CD14-positive monocyte (primary cell): ENCODE measurements at regions not wholly inside any gene's neighbourhood (a gene's known extent, or its start where the extent isn't known, plus 50 kb on each side); places are given as distances from the start of the nearest gene placed in this dataset.

Experiments
- DNase-seq, 3 donors: peaks; one replicate each; pipeline ENCODE4 v3.0.0-alpha.2; 2011 to 2022
- H2AFZ ChIP-seq: 2 replicates; pipeline ENCODE4 v1.6.0; 2012; ENCODE audit warnings: mild to moderate bottlenecking, low read depth, low read length, inconsistent platforms; ENCODE audit not compliant: insufficient read depth, poor library complexity, severe bottlenecking
- H3K27ac ChIP-seq, 2 donors: 1 replicate in 1 of 2; 2 replicates in 1 of 2; pipeline ENCODE4 v1.5.1; 2012 to 2013; ENCODE audit warnings: low read length in 2 of 2, control low read depth in 1 of 2, inconsistent platforms in 1 of 2, low read depth in 1 of 2, mild to moderate bottlenecking in 1 of 2
- H3K27me3 ChIP-seq, 2 donors: one replicate each; pipeline versions ENCODE4 v1.6.0 to v1.6.1; 2011 to 2013; ENCODE audit warnings: low read length in 2 of 2; ENCODE audit not compliant: control insufficient read depth in 2 of 2, insufficient read depth in 2 of 2
- H3K36me3 ChIP-seq, 2 donors: replicated peaks in 1 of 2; 1 replicate in 1 of 2; 2 replicates in 1 of 2; pipeline versions ENCODE4 v1.5.1 to v1.6.1; 2012 to 2013; ENCODE audit warnings: low read length in 2 of 2, control low read depth in 1 of 2, inconsistent platforms in 1 of 2, mild to moderate bottlenecking in 1 of 2; ENCODE audit not compliant: insufficient read depth in 2 of 2, control insufficient read depth in 1 of 2
- H3K4me1 ChIP-seq, 2 donors: 1 replicate in 1 of 2; 2 replicates in 1 of 2; pipeline versions ENCODE4 v1.5.1 to v1.6.1; 2012 to 2013; ENCODE audit warnings: low read length in 2 of 2, control low read depth in 1 of 2, inconsistent platforms in 1 of 2, mild to moderate bottlenecking in 1 of 2, moderate library complexity in 1 of 2; ENCODE audit not compliant: insufficient read depth in 2 of 2, control insufficient read depth in 1 of 2
- H3K4me2 ChIP-seq: replicated peaks from 2 replicates; pipeline ENCODE3; 2012; ENCODE audit warnings: low read length, moderate library complexity, mild to moderate bottlenecking; ENCODE audit not compliant: poor library complexity, severe bottlenecking; ENCODE audit errors: extremely low read depth
- H3K4me3 ChIP-seq, 3 experiments: fragments of 200-600 bp in 1 of 3; sonication (generic) in 1 of 3; replicated peaks in 1 of 3; 1 replicate in 2 of 3; 2 replicates in 1 of 3; pipeline ENCODE4 v1.5.1; 2011 to 2013; ENCODE audit warnings: low read length in 3 of 3, mild to moderate bottlenecking in 3 of 3, control low read depth in 2 of 3, low read depth in 2 of 3, inconsistent platforms in 1 of 3, moderate library complexity in 1 of 3
- H3K79me2 ChIP-seq: 2 replicates; pipeline ENCODE4 v1.6.0; 2012; ENCODE audit warnings: mild to moderate bottlenecking, control low read depth, inconsistent platforms, low read length, moderate library complexity; ENCODE audit not compliant: insufficient read depth
- H3K9ac ChIP-seq: 2 replicates; pipeline ENCODE4 v1.6.0; 2017; ENCODE audit warnings: low read length, mild to moderate bottlenecking; ENCODE audit not compliant: insufficient read depth, poor library complexity, severe bottlenecking
- H3K9me3 ChIP-seq, 2 donors: replicated peaks in 1 of 2; 1 replicate in 1 of 2; 2 replicates in 1 of 2; pipeline versions ENCODE4 v1.5.1 to v1.6.1; 2012 to 2013; ENCODE audit warnings: low read length in 2 of 2, control low read depth in 1 of 2; ENCODE audit not compliant: control insufficient read depth in 1 of 2, insufficient read depth in 1 of 2
- H4K20me1 ChIP-seq: 2 replicates; pipeline ENCODE4 v1.6.0; 2012; ENCODE audit warnings: mild to moderate bottlenecking, low read length, control low read depth, moderate library complexity; ENCODE audit not compliant: insufficient read depth
- H3K27ac Mint-ChIP-seq, 7 donors: one replicate each; pipeline ENCODE4 v1.8.0; 2020; ENCODE audit warnings: mild to moderate bottlenecking in 7 of 7, mixed read lengths in 7 of 7, moderate library complexity in 6 of 7, inconsistent platforms in 2 of 7
- H3K27me3 Mint-ChIP-seq, 3 donors: one replicate each; pipeline ENCODE4 v1.8.0; 2021 to 2022; ENCODE audit warnings: low read depth in 3 of 3, mild to moderate bottlenecking in 3 of 3, mixed read lengths in 3 of 3, moderate library complexity in 3 of 3, inconsistent platforms in 1 of 3
- H3K36me3 Mint-ChIP-seq, 2 donors: one replicate each; pipeline ENCODE4 v1.8.0; 2020; ENCODE audit warnings: mixed read lengths in 2 of 2, inconsistent platforms in 1 of 2, mild to moderate bottlenecking in 1 of 2
- H3K4me1 Mint-ChIP-seq: one replicate; pipeline ENCODE4 v1.8.0; 2020; ENCODE audit warnings: mild to moderate bottlenecking, mixed read lengths
- H3K4me3 Mint-ChIP-seq, 2 donors: one replicate each; pipeline ENCODE4 v1.8.0; 2020; ENCODE audit warnings: mild to moderate bottlenecking in 2 of 2, mixed read lengths in 2 of 2, moderate library complexity in 1 of 2
- H3K9me3 Mint-ChIP-seq, 7 donors: one replicate each; pipeline ENCODE4 v1.8.0; 2020 to 2022; ENCODE audit warnings: mixed read lengths in 7 of 7, mild to moderate bottlenecking in 6 of 7, moderate library complexity in 6 of 7, inconsistent platforms in 2 of 7
- CTCF ChIP-seq: fragments of 200-600 bp; IDR thresholded peaks from one replicate; pipeline ENCODE4 v1.8.0; 2022; ENCODE audit warnings: antibody characterized with exemption, mild to moderate bottlenecking
- WGBS: methylation state at CpG from one replicate; pipeline ENCODE4 v1.1.5; 2013; ENCODE audit warnings: missing lambda C conversion rate; ENCODE audit not compliant: insufficient coverage; 5-methylcytosine and 5-hydroxymethylcytosine counted together
- intact Hi-C, 2 donors: fragments of 100-400 bp; cut with micrococcal nuclease; formaldehyde crosslinking; loops; one replicate each; pipeline versions ENCODE4 v1.15.0 to v1.15.1; 2023

- no peak overlapping the region for H3K9ac ChIP-seq
- H3K4me2 ChIP-seq = no peak overlapping the region
- no peaks in the 10 kb centered on the region for H4K20me1 ChIP-seq
- H3K36me3 ChIP-seq = no peaks in the 10 kb centered on the region
- H3K79me2 ChIP-seq = no peaks in the 10 kb centered on the region
- H3K4me3 ChIP-seq = no peak overlapping the region
- peaks cover 2 to 4% of the 10 kb centered on the region in 2 donors for H3K36me3 Mint-ChIP-seq
- H3K9me3 Mint-ChIP-seq = peaks cover 0 to 3% (median 0%) of the 10 kb centered on the region in 7 donors
- peaks cover 26 to 28% of the 10 kb centered on the region in 2 donors for H3K4me1 ChIP-seq
- no peaks in the 10 kb centered on the region for H3K9me3 ChIP-seq
- no peak for TF ChIP-seq CTCF
- peaks cover 32% of the 10 kb centered on the region for H3K4me1 Mint-ChIP-seq
- no peak overlapping the region for H2AFZ ChIP-seq
- H3K27me3 ChIP-seq = peaks cover 6 to 12% of the 10 kb centered on the region in 2 donors
- H3K27ac ChIP-seq = no peak overlapping the region
- H3K27ac Mint-ChIP-seq = no peak overlapping the region
- intact Hi-C loops = no loop called here
- H3K4me3 Mint-ChIP-seq = peak overlapping the region in 1 of 2 donors; percentile 65
- WGBS = 96% methylated on average over 7 of the region's 11 CpGs
- no peak for DNase-seq
- peaks cover 15 to 46% (median 21%) of the 10 kb centered on the region in 3 donors for H3K27me3 Mint-ChIP-seq
Observed at GRCh38 chr10:93138113-93138870, 64.6 kb downstream of the CYP26A1 start.

- no peak overlapping the region for H3K9ac ChIP-seq
- intact Hi-C loops = no loop called here
- H2AFZ ChIP-seq = no peak overlapping the region
- no peaks in the 10 kb centered on the region for H4K20me1 ChIP-seq
- H3K36me3 Mint-ChIP-seq = peaks cover 2 to 4% of the 10 kb centered on the region in 2 donors
- 74% methylated on average over 3 of the region's 5 CpGs for WGBS
- peaks cover 31 to 36% of the 10 kb centered on the region in 2 donors for H3K4me1 ChIP-seq
- no peak overlapping the region for H3K4me3 ChIP-seq
- H3K27ac ChIP-seq = no peak overlapping the region
- no peaks in the 10 kb centered on the region for H3K9me3 ChIP-seq
- H3K27ac Mint-ChIP-seq = no peak overlapping the region
- peak; percentile 48 to 62 (median 54) for DNase-seq
- no peak overlapping the region for H3K4me2 ChIP-seq
- H3K9me3 Mint-ChIP-seq = peaks cover 0 to 3% (median 0%) of the 10 kb centered on the region in 7 donors
- H3K36me3 ChIP-seq = no peaks in the 10 kb centered on the region
- H3K4me1 Mint-ChIP-seq = peaks cover 40% of the 10 kb centered on the region
- peaks cover 15 to 44% (median 21%) of the 10 kb centered on the region in 3 donors for H3K27me3 Mint-ChIP-seq
- TF ChIP-seq CTCF = no peak
- H3K4me3 Mint-ChIP-seq = peak overlapping the region in 1 of 2 donors; percentile 57
- peaks cover 6 to 11% of the 10 kb centered on the region in 2 donors for H3K27me3 ChIP-seq
- H3K79me2 ChIP-seq = no peaks in the 10 kb centered on the region
Observed at GRCh38 chr10:93139059-93139655, 65.5 kb downstream of the CYP26A1 start.
